Esophagus muscularis mucosa (tissue), 3 donors: ENCODE measurements at regions not wholly inside any gene's neighbourhood (a gene's known extent, or its start where the extent isn't known, plus 50 kb on each side); places are given as distances from the start of the nearest gene placed in this dataset.

ENCODE experiments used
- POLR2A ChIP-seq: fragments of 450-650 bp; IDR thresholded peaks from one replicate; pipeline ENCODE4 v1.6.1; 2017; ENCODE audit warnings: antibody characterized with exemption, moderate library complexity, mild to moderate bottlenecking, low read depth
- POLR2AphosphoS5 ChIP-seq, 2 donors: sonication (generic); formaldehyde crosslinking; IDR thresholded peaks; one replicate each; pipeline ENCODE4 v1.6.1; 2017; ENCODE audit warnings: antibody characterized with exemption in 2 of 2
- TF ChIP-seq, protein P1 (sequence below), 3 experiments: fragments of 200-600 bp in 2 of 3; fragments of 450-650 bp in 1 of 3; sonication (generic) in 2 of 3; IDR thresholded peaks; one replicate each; pipeline ENCODE4 v1.5.1; 2017 to 2019; ENCODE audit warnings: antibody characterized with exemption in 3 of 3, mild to moderate bottlenecking in 2 of 3, moderate library complexity in 1 of 3

DNA sequence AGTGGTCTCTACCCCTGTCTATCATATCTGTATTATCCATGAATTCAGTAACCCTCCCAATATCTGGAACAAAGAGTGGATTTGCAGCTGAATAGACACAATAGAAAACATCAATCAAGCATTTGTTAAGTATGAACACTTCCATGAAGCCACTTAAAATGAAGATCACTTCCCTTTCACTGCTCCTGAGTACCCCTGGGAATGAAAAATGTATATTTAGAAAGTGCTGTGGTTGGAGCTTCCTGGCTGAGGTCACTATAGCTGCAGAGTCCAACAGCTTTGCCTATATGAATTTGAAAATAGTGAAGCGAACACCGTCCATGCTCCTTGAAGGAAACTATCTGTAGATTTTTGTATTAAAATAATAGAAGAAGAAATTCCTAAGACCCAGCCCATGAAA, 227.0 kb downstream of the DTHD1 start:
- TF ChIP-seq, protein P1, sequence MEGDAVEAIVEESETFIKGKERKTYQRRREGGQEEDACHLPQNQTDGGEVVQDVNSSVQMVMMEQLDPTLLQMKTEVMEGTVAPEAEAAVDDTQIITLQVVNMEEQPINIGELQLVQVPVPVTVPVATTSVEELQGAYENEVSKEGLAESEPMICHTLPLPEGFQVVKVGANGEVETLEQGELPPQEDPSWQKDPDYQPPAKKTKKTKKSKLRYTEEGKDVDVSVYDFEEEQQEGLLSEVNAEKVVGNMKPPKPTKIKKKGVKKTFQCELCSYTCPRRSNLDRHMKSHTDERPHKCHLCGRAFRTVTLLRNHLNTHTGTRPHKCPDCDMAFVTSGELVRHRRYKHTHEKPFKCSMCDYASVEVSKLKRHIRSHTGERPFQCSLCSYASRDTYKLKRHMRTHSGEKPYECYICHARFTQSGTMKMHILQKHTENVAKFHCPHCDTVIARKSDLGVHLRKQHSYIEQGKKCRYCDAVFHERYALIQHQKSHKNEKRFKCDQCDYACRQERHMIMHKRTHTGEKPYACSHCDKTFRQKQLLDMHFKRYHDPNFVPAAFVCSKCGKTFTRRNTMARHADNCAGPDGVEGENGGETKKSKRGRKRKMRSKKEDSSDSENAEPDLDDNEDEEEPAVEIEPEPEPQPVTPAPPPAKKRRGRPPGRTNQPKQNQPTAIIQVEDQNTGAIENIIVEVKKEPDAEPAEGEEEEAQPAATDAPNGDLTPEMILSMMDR (IDR thresholded peaks at IDR 0.05) = no peak
- TF ChIP-seq POLR2A (no peak), POLR2AphosphoS5 (IDR thresholded peaks at IDR 0.05) (no peak)
